Small intestine (tissue), 7 donors: ENCODE measurements at regions not wholly inside any gene's neighbourhood (a gene's known extent, or its start where the extent isn't known, plus 50 kb on each side); places are given as distances from the start of the nearest gene placed in this dataset.

ENCODE experiments used
- DNase-seq, 2 donors: peaks; one replicate each; pipeline versions ENCODE4 v3.0.0 to v3.0.0-alpha.2; 2013
- FAIRE-seq: peaks from 2 replicates; lab custom pipeline; 2012; peaks lifted over from hg19 to GRCh38; lab: Jason Lieb, UNC
- H3K27ac ChIP-seq, 3 donors: one replicate each; pipeline ENCODE4 v1.5.1; 2013; ENCODE audit warnings: low read length in 2 of 3, mild to moderate bottlenecking in 2 of 3, control low read depth in 1 of 3, inconsistent platforms in 1 of 3, low read depth in 1 of 3, moderate library complexity in 1 of 3
- H3K27me3 ChIP-seq, 3 donors: one replicate each; pipeline ENCODE4 v1.6.1; 2013; ENCODE audit warnings: low read length in 3 of 3, inconsistent platforms in 1 of 3; ENCODE audit not compliant: control insufficient read depth in 3 of 3, insufficient read depth in 3 of 3
- H3K36me3 ChIP-seq, 3 donors: one replicate each; pipeline ENCODE4 v1.6.1; 2013; ENCODE audit warnings: low read length in 3 of 3, inconsistent platforms in 1 of 3, low read depth in 1 of 3, mild to moderate bottlenecking in 1 of 3, moderate library complexity in 1 of 3; ENCODE audit not compliant: control insufficient read depth in 3 of 3, insufficient read depth in 2 of 3
- H3K4me1 ChIP-seq, 3 donors: one replicate each; pipeline ENCODE4 v1.6.1; 2013; ENCODE audit warnings: low read length in 2 of 3, inconsistent platforms in 1 of 3, low read depth in 1 of 3, mild to moderate bottlenecking in 1 of 3, moderate library complexity in 1 of 3; ENCODE audit not compliant: control insufficient read depth in 3 of 3, insufficient read depth in 2 of 3
- H3K4me3 ChIP-seq, 3 donors: one replicate each; pipeline ENCODE4 v1.5.1; 2013; ENCODE audit warnings: low read length in 3 of 3, control low read depth in 1 of 3, inconsistent platforms in 1 of 3, low read depth in 1 of 3, mild to moderate bottlenecking in 1 of 3, moderate library complexity in 1 of 3
- H3K9me3 ChIP-seq, 2 donors: one replicate each; pipeline ENCODE4 v1.6.1; 2013; ENCODE audit warnings: low read depth in 1 of 2, low read length in 1 of 2; ENCODE audit not compliant: control insufficient read depth in 2 of 2, insufficient read depth in 1 of 2
- WGBS, 3 donors: extraction: QIAGEN DNeasy Blood & Tissue Kit; methylation state at CpG; one replicate each; pipeline ENCODE4 v1.1.7; 2013; 5-methylcytosine and 5-hydroxymethylcytosine counted together
- donor health status: healthy with polysubstance abuse.
- donor health status: control.
- donor health status: control.
- donor health status: Bipolar disorder and iron deficiency.
- donor health status: healthy.

DNA sequence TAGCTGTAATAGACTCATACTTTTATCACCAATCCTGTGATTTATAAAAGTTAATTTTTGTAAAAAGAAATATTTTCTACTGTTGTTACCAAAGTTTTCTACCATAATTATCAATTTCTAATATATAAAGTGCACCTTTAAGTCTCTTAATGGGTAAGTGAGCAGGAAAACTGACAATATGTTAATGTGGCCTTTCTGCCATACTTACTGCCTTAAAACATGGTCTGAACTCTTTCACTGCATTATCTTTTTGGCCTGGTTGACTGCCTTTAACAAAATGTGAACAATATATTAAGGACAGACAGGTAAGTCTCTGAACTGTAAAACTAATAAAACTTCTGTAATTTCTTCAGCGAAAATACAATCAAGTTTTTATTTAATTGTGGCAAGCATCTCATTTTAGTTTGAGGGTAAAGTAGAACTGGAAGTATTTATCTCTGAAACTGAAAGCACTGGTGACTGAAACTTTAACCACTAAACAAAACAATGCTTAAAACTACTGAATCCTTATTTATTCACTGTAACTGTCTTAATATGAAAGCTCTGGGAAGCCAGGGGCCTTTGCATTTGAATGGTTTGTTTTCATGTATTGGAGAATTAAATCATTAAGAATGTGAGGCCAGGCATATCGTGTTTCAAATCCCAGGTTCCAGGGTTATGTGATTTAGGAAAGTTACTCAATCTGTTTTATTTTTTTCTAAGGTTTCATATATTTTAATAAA, 948.8 kb upstream of the POT1 start:
- 80 to 87% (median 80%) methylated on average over 2 of the region's 2 CpGs for WGBS, 3 donors
- no peaks in the 10 kb centered on the region for H3K27me3 ChIP-seq
- peaks cover 0 to 4% of the 10 kb centered on the region in 2 donors for H3K9me3 ChIP-seq
- FAIRE-seq (no peak), DNase-seq (no peak)
- no peak overlapping the region for H3K27ac ChIP-seq
- no peaks in the 10 kb centered on the region for H3K4me1 ChIP-seq
- no peaks in the 10 kb centered on the region for H3K36me3 ChIP-seq
- H3K4me3 ChIP-seq, result no peak overlapping the region

DNA sequence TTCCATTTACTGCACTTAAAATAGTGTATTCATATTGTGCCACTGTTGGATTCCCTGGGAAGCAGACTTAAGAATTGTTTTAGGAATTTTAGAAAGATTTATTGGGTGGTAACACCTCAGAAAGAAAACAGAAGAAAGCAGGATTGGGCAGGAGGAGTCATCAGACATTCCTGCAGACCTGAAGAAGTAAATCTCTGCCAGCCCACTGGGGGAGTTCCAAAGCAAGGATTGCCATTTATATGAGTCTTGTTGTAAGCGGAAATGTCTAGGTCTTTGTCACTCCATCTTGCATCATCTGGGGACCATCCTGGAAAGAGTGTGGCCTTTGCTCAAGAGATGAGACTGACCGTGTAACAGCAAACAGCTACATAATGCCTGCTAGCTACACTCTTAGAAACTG, 947.6 kb upstream of the POT1 start:
- H3K9me3 ChIP-seq, result peaks cover 0 to 4% of the 10 kb centered on the region in 2 donors
- no peaks in the 10 kb centered on the region for H3K4me1 ChIP-seq
- no peaks in the 10 kb centered on the region for H3K36me3 ChIP-seq
- no peaks in the 10 kb centered on the region for H3K27me3 ChIP-seq
- DNase-seq (no peak), FAIRE-seq (no peak)
- H3K27ac ChIP-seq, result no peak overlapping the region
- WGBS, 3 donors, result 65 to 94% (median 88%) methylated on average over 2 of the region's 2 CpGs
- no peak overlapping the region for H3K4me3 ChIP-seq

DNA sequence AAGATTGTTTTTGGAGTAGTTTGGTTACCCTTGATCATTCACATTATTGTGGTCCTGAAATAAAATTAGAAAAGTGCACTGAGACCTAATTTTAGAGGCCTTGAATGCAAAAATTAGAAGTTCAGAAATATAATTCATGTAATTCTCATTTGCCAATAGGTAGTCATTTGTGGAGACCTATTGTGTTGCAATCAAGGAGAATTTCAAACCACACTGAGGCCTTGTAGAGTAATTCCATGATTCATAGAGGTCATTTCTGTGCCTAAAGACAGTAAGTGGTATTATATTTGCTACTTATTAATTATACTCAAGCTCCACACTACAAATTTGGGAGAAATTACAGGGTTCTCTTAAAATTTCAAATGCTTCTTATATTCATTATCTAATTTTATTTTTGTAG, 946.8 kb upstream of the POT1 start:
- H3K36me3 ChIP-seq, result no peaks in the 10 kb centered on the region
- no peak overlapping the region for H3K27ac ChIP-seq
- H3K4me3 ChIP-seq, result no peak overlapping the region
- DNase-seq, result no peak
- H3K9me3 ChIP-seq, result peaks cover 0 to 4% of the 10 kb centered on the region in 2 donors
- H3K27me3 ChIP-seq, result no peaks in the 10 kb centered on the region
- no peaks in the 10 kb centered on the region for H3K4me1 ChIP-seq
- FAIRE-seq, result no peak

DNA sequence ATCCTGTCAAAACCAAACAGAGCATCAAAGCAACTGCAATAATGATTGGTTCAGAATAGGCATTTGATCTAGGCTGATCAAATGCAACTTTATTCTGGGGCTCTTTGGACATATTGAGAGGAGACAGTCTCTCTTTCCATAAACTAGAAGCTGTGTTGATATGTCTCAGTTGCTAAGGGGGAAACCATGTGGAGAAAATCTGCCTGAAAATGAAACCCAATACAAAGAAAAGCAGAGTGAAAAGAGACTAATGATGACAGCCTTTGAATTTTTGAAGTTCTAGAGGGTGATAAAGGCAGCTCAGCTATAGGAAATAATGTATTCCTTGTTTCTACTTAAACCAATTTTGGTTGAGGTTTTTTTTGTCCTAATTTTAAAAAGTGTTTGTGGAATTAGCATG, 941.8 kb upstream of the POT1 start:
- no peak for FAIRE-seq
- Histone ChIP-seq H3K27me3 (no peaks in the 10 kb centered on the region), H3K9me3 (no peaks in the 10 kb centered on the region), H3K36me3 (no peaks in the 10 kb centered on the region), H3K27ac (no peak overlapping the region), H3K4me1 (no peaks in the 10 kb centered on the region), H3K4me3 (no peak overlapping the region)
- no peak for DNase-seq

DNA sequence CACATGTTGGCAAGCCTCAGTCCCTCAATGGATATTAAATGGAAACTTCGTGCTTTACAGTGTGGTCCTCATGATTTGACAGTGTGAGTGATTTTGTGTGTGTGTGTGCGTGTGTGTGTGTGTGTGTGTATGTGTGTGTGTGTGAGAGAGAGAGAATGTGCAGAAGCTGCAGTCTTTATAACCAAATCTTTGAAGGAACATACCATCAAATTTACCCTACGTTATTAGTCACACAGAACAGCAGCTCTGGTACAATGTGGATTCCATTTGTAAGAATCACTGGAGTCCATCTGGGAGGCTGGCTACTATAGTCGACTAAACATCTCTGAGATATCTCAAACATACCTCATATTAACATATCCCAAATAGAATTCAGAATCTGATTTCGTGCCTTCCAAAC, 928.0 kb upstream of the POT1 start:
- FAIRE-seq, result no peak
- Histone ChIP-seq H3K9me3 (no peaks in the 10 kb centered on the region), H3K36me3 (no peaks in the 10 kb centered on the region), H3K4me3 (no peak overlapping the region), H3K27me3 (no peaks in the 10 kb centered on the region), H3K4me1 (no peaks in the 10 kb centered on the region), H3K27ac (no peak overlapping the region)
- WGBS, 3 donors, result 62 to 75% (median 63%) methylated on average over 5 of the region's 5 CpGs
- DNase-seq, result no peak

DNA sequence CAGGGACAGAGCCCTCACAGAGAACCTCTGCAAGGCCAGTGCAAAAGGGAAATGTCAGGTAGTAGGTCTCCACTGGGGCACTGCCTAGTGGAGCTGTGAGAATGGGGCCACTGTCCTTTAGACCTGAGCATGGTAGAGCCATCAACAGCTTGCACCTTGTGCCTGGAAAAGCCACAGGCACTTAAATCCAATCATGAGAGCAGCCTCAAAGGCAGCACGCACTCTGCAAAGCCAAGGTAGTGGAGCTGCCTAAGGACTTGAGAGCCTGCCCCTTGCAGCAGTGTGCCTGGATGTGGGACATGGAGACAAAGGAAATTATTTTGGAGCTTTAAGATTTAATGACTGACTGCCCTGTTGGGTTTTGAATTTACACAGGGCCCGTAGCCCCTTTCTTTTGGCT, 918.5 kb upstream of the POT1 start:
- no peaks in the 10 kb centered on the region for H3K36me3 ChIP-seq
- H3K27ac ChIP-seq, result no peak overlapping the region
- DNase-seq (no peak), FAIRE-seq (no peak)
- 43 to 80% (median 78%) methylated on average over 2 of the region's 2 CpGs for WGBS, 3 donors
- no peak overlapping the region for H3K4me3 ChIP-seq
- H3K27me3 ChIP-seq, result no peaks in the 10 kb centered on the region
- no peaks in the 10 kb centered on the region for H3K4me1 ChIP-seq
- peaks cover 0 to 6% of the 10 kb centered on the region in 2 donors for H3K9me3 ChIP-seq

DNA sequence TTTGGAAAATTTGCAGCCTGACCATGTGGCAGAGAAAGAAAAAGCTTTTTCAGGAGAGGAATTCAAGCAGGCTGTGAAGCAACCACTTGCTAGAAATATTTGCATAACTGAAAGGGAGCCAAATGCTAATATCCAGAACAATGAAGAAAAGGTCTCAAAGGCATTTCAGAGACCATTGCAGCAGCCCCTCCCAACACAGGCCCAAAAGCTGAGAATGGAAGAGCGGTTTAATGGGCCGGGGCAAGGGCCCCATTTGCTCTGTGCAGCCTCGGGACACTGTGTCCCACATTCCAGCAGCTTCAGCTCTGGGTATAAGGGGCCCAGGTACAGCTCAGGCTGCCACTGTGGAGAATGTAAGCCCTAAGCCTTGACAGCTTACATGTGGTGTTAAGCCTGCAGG, 918.1 kb upstream of the POT1 start:
- no peak for FAIRE-seq
- Histone ChIP-seq H3K4me3 (no peak overlapping the region), H3K36me3 (no peaks in the 10 kb centered on the region), H3K27ac (no peak overlapping the region), H3K27me3 (no peaks in the 10 kb centered on the region), H3K4me1 (no peaks in the 10 kb centered on the region), H3K9me3 (peaks cover 0 to 6% of the 10 kb centered on the region in 2 donors)
- WGBS, 3 donors, result 55 to 77% (median 70%) methylated on average over 3 of the region's 3 CpGs
- no peak for DNase-seq

DNA sequence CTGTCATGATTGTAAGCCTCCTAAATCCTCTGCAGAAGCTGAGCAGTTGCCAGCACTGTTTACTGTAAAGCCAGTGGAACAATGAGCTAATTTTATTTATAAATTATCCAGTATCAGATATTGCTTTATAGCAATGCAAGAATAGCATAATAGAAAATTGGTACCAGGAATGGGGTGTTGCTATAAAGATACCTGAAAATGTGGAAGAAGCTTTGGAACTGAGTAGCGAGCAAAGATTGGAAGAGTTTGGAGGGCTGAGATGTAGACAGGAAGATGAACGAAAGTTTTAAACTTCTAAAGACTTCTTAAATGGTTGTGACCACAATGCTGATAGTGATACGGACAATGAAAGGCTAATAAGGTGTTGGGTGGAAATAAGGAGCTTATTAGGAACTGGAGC, 917.4 kb upstream of the POT1 start:
- H3K36me3 ChIP-seq, result no peaks in the 10 kb centered on the region
- no peaks in the 10 kb centered on the region for H3K4me1 ChIP-seq
- 65 to 84% (median 68%) methylated on average over 3 of the region's 3 CpGs for WGBS, 3 donors
- no peaks in the 10 kb centered on the region for H3K27me3 ChIP-seq
- H3K27ac ChIP-seq, result no peak overlapping the region
- no peak overlapping the region for H3K4me3 ChIP-seq
- H3K9me3 ChIP-seq, result peaks cover 0 to 6% of the 10 kb centered on the region in 2 donors
- DNase-seq, result no peak
- no peak for FAIRE-seq

DNA sequence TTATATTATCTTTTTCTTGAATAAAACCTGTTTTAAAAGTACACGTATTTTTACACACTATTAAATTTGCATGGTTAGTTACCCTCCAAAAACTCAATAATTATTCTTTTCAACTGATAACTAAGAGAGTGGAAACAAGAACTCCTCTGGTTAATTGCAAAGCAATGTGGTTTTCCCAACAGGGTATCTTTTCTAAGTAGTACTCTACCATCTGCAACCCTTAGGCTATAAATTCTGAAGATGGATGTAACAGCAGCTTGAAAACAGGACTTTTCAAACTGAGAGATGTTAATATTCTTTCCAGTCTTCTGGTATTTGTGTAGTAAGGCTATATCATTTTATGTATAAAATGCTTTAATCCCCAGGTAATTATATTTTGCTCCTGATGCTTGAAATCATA, 916.1 kb upstream of the POT1 start:
- DNase-seq (no peak), FAIRE-seq (no peak)
- Histone ChIP-seq H3K4me3 (no peak overlapping the region), H3K9me3 (peaks cover 0 to 6% of the 10 kb centered on the region in 2 donors), H3K36me3 (no peaks in the 10 kb centered on the region), H3K27me3 (no peaks in the 10 kb centered on the region), H3K4me1 (no peaks in the 10 kb centered on the region), H3K27ac (no peak overlapping the region)
- 64 to 76% (median 76%) methylated on average over 1 of the region's 1 CpG for WGBS, 3 donors
